ENCODE measurements at regions not wholly inside any gene's neighbourhood (a gene's known extent, or its start where the extent isn't known, plus 50 kb on each side); places are given as distances from the start of the nearest gene placed in this dataset.
A peak's percentile ranks its signal among the peaks of the same experiment; 100 is the strongest.

DNA sequence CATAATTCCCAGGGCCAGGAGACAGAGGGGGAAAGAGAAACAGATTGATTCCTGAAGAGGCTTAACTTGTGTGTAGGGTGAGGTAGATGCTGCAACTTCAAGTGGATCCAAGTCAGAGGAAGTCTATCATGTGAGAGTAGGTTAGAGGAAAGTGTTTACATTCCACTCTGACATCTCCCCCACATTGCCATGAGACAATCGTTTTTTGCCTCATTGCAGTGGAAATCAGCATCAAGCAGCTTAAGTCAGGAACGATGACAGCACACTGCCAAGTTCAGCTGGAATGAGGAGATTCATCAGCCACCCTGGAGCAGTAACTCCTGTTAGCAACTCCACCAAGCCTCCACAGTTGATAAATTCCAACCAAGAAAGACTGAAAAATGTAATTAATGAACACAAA is 689.7 kb upstream of the MEF2C start:
- H3K27me3 ChIP-seq (ENCODE audit: control insufficient read depth, insufficient read depth, low read length) = no peaks in the 10 kb centered on the region
- no peak overlapping the region for H3K27ac ChIP-seq (ENCODE audit: low read depth in 2 of 2, low read length in 2 of 2)
- DNase-seq = peak in 2 of 5 donors; percentile 14 to 32
- no peak for TF ChIP-seq CTCF (IDR thresholded peaks at IDR 0.05; ENCODE audit: borderline replicate concordance, extremely low read depth, insufficient read depth)
- intact Hi-C loops (cut with DNase I) = no loop called here
- H3K4me3 ChIP-seq (ENCODE audit: low read length in 3 of 3) = no peak overlapping the region
- no peak overlapping the region for H3K9ac ChIP-seq (ENCODE audit: low read length in 3 of 3)
- H3K9me3 ChIP-seq (ENCODE audit: control insufficient read depth in 2 of 3, insufficient read depth in 1 of 3, low read length in 3 of 3) = no peaks in the 10 kb centered on the region
- no peaks in the 10 kb centered on the region for H3K36me3 ChIP-seq (ENCODE audit: control insufficient read depth in 2 of 3, insufficient read depth in 3 of 3, low read length in 3 of 3)
- no peak for FAIRE-seq
- no peaks in the 10 kb centered on the region for H3K4me1 ChIP-seq (ENCODE audit: control insufficient read depth in 2 of 3, insufficient read depth in 2 of 3, low read depth in 1 of 3, low read length in 3 of 3)

- DNase-seq (no peak), FAIRE-seq (no peak)
- Histone ChIP-seq H3K36me3 (ENCODE audit: control insufficient read depth in 2 of 3, insufficient read depth in 3 of 3, low read length in 3 of 3) (no peaks in the 10 kb centered on the region), H3K27ac (ENCODE audit: low read depth in 2 of 2, low read length in 2 of 2) (no peak overlapping the region), H3K27me3 (ENCODE audit: control insufficient read depth, insufficient read depth, low read length) (no peaks in the 10 kb centered on the region), H3K9ac (ENCODE audit: low read length in 3 of 3) (no peak overlapping the region), H3K9me3 (ENCODE audit: control insufficient read depth in 2 of 3, insufficient read depth in 1 of 3, low read length in 3 of 3) (no peaks in the 10 kb centered on the region), H3K4me1 (ENCODE audit: control insufficient read depth in 2 of 3, insufficient read depth in 2 of 3, low read depth in 1 of 3, low read length in 3 of 3) (no peaks in the 10 kb centered on the region), H3K4me3 (ENCODE audit: low read length in 3 of 3) (no peak overlapping the region)
- TF ChIP-seq CTCF (IDR thresholded peaks at IDR 0.05; ENCODE audit: borderline replicate concordance, extremely low read depth, insufficient read depth) = no peak
- intact Hi-C loops (cut with DNase I) = no loop called here
Observed at GRCh38 chr5:89570557-89570956, 687.6 kb upstream of the MEF2C start.

- TF ChIP-seq CTCF (IDR thresholded peaks at IDR 0.05; ENCODE audit: borderline replicate concordance, extremely low read depth, insufficient read depth) = no peak
- H3K4me3 ChIP-seq (ENCODE audit: low read length in 3 of 3) = no peak overlapping the region
- no peaks in the 10 kb centered on the region for H3K4me1 ChIP-seq (ENCODE audit: control insufficient read depth in 2 of 3, insufficient read depth in 2 of 3, low read depth in 1 of 3, low read length in 3 of 3)
- no peaks in the 10 kb centered on the region for H3K27me3 ChIP-seq (ENCODE audit: control insufficient read depth, insufficient read depth, low read length)
- no peaks in the 10 kb centered on the region for H3K9me3 ChIP-seq (ENCODE audit: control insufficient read depth in 2 of 3, insufficient read depth in 1 of 3, low read length in 3 of 3)
- H3K36me3 ChIP-seq (ENCODE audit: control insufficient read depth in 2 of 3, insufficient read depth in 3 of 3, low read length in 3 of 3) = no peaks in the 10 kb centered on the region
- no peak for DNase-seq
- no peak for FAIRE-seq
- intact Hi-C loops (cut with DNase I) = no loop called here
- H3K9ac ChIP-seq (ENCODE audit: low read length in 3 of 3) = no peak overlapping the region
- H3K27ac ChIP-seq (ENCODE audit: low read depth in 2 of 2, low read length in 2 of 2) = no peak overlapping the region
Observed at GRCh38 chr5:89566340-89566739, 683.4 kb upstream of the MEF2C start.

GRCh38 chr5:89560696-89561095 is 677.7 kb upstream of the MEF2C start:
- H3K9me3 ChIP-seq (ENCODE audit: control insufficient read depth in 2 of 3, insufficient read depth in 1 of 3, low read length in 3 of 3) = no peaks in the 10 kb centered on the region
- intact Hi-C loops (cut with DNase I) = no loop called here
- no peaks in the 10 kb centered on the region for H3K36me3 ChIP-seq (ENCODE audit: control insufficient read depth in 2 of 3, insufficient read depth in 3 of 3, low read length in 3 of 3)
- H3K4me3 ChIP-seq (ENCODE audit: low read length in 3 of 3) = no peak overlapping the region
- FAIRE-seq (no peak), DNase-seq (peak in 1 of 5 donors; percentile 9)
- no peaks in the 10 kb centered on the region for H3K4me1 ChIP-seq (ENCODE audit: control insufficient read depth in 2 of 3, insufficient read depth in 2 of 3, low read depth in 1 of 3, low read length in 3 of 3)
- no peaks in the 10 kb centered on the region for H3K27me3 ChIP-seq (ENCODE audit: control insufficient read depth, insufficient read depth, low read length)
- no peak overlapping the region for H3K27ac ChIP-seq (ENCODE audit: low read depth in 2 of 2, low read length in 2 of 2)
- TF ChIP-seq CTCF (IDR thresholded peaks at IDR 0.05; ENCODE audit: borderline replicate concordance, extremely low read depth, insufficient read depth) = no peak
- no peak overlapping the region for H3K9ac ChIP-seq (ENCODE audit: low read length in 3 of 3)
